ENCODE measurements at regions not wholly inside any gene's neighbourhood (a gene's known extent, or its start where the extent isn't known, plus 50 kb on each side); places are given as distances from the start of the nearest gene placed in this dataset.

DNA sequence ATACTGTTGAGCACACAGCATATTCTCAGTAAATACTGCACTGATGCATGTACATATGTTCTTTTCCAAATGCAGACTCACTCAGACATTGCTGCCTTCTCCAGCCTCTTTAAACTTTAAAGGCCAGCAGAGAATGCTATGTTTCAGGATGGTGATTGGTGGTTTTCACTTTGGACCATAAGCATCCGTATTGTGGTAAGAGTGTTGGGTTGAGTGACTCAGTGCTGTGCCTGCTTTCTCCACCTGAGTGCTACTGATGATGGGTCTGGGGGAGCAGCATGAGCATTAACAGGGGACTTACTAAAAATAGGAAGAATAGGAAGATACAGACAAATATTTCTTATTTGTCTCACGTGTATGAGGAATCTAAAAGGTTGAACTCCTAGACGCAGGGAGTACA is 56.3 kb upstream of the ZNF92 start:
- ATAC-seq, result no peak
- TF ChIP-seq SNAI2 (CRISPR knock-in tag; IDR thresholded peaks at IDR 0.05) (no peak), ZFP30 (CRISPR knock-in tag; IDR thresholded peaks at IDR 0.05) (no peak), ZNF565 (CRISPR knock-in tag; conservative IDR thresholded peaks at IDR 0.05; ENCODE audit: low read depth) (no peak), GLIS3 (CRISPR knock-in tag; IDR thresholded peaks at IDR 0.05) (no peak), RARB (CRISPR knock-in tag; IDR thresholded peaks at IDR 0.05) (no peak), TOX (CRISPR knock-in tag; IDR thresholded peaks at IDR 0.05; ENCODE audit: borderline replicate concordance) (no peak), ZNF70 (CRISPR knock-in tag; IDR thresholded peaks at IDR 0.05) (no peak), PPARA (CRISPR knock-in tag; IDR thresholded peaks at IDR 0.05; ENCODE audit: borderline replicate concordance) (no peak), ESRRG (CRISPR knock-in tag; IDR thresholded peaks at IDR 0.05) (no peak), ARNTL (CRISPR knock-in tag; IDR thresholded peaks at IDR 0.05; ENCODE audit: borderline replicate concordance, low read depth) (no peak), ZC3H10 (CRISPR knock-in tag; IDR thresholded peaks at IDR 0.05) (no peak)
- TF ChIP-seq, protein P1, sequence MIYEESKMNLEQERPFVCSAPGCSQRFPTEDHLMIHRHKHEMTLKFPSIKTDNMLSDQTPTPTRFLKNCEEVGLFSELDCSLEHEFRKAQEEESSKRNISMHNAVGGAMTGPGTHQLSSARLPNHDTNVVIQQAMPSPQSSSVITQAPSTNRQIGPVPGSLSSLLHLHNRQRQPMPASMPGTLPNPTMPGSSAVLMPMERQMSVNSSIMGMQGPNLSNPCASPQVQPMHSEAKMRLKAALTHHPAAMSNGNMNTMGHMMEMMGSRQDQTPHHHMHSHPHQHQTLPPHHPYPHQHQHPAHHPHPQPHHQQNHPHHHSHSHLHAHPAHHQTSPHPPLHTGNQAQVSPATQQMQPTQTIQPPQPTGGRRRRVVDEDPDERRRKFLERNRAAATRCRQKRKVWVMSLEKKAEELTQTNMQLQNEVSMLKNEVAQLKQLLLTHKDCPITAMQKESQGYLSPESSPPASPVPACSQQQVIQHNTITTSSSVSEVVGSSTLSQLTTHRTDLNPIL (CRISPR knock-in tag; IDR thresholded peaks at IDR 0.05; ENCODE audit: low read depth), result no peak
- TF ChIP-seq, protein P2, sequence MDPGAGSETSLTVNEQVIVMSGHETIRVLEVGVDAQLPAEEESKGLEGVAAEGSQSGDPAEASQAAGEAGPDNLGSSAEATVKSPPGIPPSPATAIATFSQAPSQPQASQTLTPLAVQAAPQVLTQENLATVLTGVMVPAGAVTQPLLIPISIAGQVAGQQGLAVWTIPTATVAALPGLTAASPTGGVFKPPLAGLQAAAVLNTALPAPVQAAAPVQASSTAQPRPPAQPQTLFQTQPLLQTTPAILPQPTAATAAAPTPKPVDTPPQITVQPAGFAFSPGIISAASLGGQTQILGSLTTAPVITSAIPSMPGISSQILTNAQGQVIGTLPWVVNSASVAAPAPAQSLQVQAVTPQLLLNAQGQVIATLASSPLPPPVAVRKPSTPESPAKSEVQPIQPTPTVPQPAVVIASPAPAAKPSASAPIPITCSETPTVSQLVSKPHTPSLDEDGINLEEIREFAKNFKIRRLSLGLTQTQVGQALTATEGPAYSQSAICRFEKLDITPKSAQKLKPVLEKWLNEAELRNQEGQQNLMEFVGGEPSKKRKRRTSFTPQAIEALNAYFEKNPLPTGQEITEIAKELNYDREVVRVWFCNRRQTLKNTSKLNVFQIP (CRISPR knock-in tag; IDR thresholded peaks at IDR 0.05; ENCODE audit: borderline replicate concordance, low read depth), result no peak
- TF ChIP-seq, protein P3, sequence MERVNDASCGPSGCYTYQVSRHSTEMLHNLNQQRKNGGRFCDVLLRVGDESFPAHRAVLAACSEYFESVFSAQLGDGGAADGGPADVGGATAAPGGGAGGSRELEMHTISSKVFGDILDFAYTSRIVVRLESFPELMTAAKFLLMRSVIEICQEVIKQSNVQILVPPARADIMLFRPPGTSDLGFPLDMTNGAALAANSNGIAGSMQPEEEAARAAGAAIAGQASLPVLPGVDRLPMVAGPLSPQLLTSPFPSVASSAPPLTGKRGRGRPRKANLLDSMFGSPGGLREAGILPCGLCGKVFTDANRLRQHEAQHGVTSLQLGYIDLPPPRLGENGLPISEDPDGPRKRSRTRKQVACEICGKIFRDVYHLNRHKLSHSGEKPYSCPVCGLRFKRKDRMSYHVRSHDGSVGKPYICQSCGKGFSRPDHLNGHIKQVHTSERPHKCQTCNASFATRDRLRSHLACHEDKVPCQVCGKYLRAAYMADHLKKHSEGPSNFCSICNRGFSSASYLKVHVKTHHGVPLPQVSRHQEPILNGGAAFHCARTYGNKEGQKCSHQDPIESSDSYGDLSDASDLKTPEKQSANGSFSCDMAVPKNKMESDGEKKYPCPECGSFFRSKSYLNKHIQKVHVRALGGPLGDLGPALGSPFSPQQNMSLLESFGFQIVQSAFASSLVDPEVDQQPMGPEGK (CRISPR knock-in tag; IDR thresholded peaks at IDR 0.05; ENCODE audit: borderline replicate concordance), result no peak
- TF ChIP-seq, protein P4, sequence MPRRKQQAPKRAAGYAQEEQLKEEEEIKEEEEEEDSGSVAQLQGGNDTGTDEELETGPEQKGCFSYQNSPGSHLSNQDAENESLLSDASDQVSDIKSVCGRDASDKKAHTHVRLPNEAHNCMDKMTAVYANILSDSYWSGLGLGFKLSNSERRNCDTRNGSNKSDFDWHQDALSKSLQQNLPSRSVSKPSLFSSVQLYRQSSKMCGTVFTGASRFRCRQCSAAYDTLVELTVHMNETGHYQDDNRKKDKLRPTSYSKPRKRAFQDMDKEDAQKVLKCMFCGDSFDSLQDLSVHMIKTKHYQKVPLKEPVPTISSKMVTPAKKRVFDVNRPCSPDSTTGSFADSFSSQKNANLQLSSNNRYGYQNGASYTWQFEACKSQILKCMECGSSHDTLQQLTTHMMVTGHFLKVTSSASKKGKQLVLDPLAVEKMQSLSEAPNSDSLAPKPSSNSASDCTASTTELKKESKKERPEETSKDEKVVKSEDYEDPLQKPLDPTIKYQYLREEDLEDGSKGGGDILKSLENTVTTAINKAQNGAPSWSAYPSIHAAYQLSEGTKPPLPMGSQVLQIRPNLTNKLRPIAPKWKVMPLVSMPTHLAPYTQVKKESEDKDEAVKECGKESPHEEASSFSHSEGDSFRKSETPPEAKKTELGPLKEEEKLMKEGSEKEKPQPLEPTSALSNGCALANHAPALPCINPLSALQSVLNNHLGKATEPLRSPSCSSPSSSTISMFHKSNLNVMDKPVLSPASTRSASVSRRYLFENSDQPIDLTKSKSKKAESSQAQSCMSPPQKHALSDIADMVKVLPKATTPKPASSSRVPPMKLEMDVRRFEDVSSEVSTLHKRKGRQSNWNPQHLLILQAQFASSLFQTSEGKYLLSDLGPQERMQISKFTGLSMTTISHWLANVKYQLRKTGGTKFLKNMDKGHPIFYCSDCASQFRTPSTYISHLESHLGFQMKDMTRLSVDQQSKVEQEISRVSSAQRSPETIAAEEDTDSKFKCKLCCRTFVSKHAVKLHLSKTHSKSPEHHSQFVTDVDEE (CRISPR knock-in tag; IDR thresholded peaks at IDR 0.05), result no peak

DNA sequence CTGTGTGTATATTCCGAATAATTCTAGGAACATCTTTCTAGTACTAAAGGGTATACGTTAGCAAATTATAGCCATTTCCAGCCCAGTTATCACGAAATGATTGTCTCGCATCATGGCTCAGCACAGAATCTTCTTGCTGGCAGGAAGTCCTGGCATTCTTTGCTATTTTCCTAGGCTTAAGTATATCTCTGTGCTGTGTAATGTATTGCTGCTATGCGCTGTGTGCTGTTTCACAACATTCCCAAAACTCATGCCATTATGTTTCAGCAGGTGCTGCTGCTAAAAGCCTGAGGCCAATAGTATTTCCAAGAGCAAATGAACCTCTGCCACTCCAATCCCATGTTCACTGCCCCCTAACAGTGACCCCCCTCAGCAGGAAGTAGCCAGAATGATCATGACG is 62.9 kb upstream of the ZNF92 start:
- TF ChIP-seq ISL1 (CRISPR knock-in tag; IDR thresholded peaks at IDR 0.05), result no peak
- no peak for TF ChIP-seq BACH2 (CRISPR knock-in tag; IDR thresholded peaks at IDR 0.05; ENCODE audit: borderline replicate concordance)
- TF ChIP-seq ZNF70 (CRISPR knock-in tag; IDR thresholded peaks at IDR 0.05), result no peak
- no peak for TF ChIP-seq ARNTL (CRISPR knock-in tag; IDR thresholded peaks at IDR 0.05; ENCODE audit: borderline replicate concordance, low read depth)
- no peak for TF ChIP-seq ZNF8 (CRISPR knock-in tag; IDR thresholded peaks at IDR 0.05)
- TF ChIP-seq, protein P1 (CRISPR knock-in tag; IDR thresholded peaks at IDR 0.05; ENCODE audit: low read depth), result no peak
- no peak for TF ChIP-seq ZNF565 (CRISPR knock-in tag; conservative IDR thresholded peaks at IDR 0.05; ENCODE audit: low read depth)
- TF ChIP-seq OSR1 (CRISPR knock-in tag; IDR thresholded peaks at IDR 0.05), result no peak
- TF ChIP-seq, protein P5, sequence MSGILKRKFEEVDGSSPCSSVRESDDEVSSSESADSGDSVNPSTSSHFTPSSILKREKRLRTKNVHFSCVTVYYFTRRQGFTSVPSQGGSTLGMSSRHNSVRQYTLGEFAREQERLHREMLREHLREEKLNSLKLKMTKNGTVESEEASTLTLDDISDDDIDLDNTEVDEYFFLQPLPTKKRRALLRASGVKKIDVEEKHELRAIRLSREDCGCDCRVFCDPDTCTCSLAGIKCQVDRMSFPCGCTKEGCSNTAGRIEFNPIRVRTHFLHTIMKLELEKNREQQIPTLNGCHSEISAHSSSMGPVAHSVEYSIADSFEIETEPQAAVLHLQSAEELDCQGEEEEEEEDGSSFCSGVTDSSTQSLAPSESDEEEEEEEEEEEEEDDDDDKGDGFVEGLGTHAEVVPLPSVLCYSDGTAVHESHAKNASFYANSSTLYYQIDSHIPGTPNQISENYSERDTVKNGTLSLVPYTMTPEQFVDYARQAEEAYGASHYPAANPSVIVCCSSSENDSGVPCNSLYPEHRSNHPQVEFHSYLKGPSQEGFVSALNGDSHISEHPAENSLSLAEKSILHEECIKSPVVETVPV (CRISPR knock-in tag; IDR thresholded peaks at IDR 0.05), result no peak
- no peak for TF ChIP-seq CSDC2 (CRISPR knock-in tag; IDR thresholded peaks at IDR 0.05)
- TF ChIP-seq TCF4 (CRISPR knock-in tag; IDR thresholded peaks at IDR 0.05; ENCODE audit: borderline replicate concordance), result no peak
- TF ChIP-seq ESRRG (CRISPR knock-in tag; IDR thresholded peaks at IDR 0.05), result no peak
- ATAC-seq, result no peak

All from SK-N-SH treated with all-trans-retinoic acid at 6 μM for 48 hours (cell line).